ENCODE measurements at regions not wholly inside any gene's neighbourhood (a gene's known extent, or its start where the extent isn't known, plus 50 kb on each side); places are given as distances from the start of the nearest gene placed in this dataset.

DNA sequence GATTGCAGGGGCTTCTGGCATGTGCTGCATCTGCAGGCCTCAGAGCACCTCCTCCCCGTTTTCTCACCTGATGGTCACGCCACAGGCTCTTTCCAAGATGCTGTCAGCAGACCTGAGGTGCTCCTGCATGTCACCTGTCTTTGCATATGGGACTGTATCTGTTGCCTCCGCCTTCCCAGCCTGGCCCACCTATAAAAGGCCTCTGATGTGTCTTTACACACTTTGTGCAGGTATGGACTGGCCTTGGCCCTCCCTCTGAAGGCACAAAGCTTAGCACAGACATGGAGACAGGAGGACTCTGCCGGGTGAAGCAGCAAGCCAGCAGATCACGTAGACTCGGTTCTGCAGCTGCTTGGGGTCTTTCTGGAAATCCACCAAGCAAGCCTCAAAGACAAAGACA lies 220.9 kb upstream of the PPP2R2D start:
- no peak for TF ChIP-seq POLR2A (IDR thresholded peaks at IDR 0.05)
- TF ChIP-seq, protein P1, sequence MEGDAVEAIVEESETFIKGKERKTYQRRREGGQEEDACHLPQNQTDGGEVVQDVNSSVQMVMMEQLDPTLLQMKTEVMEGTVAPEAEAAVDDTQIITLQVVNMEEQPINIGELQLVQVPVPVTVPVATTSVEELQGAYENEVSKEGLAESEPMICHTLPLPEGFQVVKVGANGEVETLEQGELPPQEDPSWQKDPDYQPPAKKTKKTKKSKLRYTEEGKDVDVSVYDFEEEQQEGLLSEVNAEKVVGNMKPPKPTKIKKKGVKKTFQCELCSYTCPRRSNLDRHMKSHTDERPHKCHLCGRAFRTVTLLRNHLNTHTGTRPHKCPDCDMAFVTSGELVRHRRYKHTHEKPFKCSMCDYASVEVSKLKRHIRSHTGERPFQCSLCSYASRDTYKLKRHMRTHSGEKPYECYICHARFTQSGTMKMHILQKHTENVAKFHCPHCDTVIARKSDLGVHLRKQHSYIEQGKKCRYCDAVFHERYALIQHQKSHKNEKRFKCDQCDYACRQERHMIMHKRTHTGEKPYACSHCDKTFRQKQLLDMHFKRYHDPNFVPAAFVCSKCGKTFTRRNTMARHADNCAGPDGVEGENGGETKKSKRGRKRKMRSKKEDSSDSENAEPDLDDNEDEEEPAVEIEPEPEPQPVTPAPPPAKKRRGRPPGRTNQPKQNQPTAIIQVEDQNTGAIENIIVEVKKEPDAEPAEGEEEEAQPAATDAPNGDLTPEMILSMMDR (IDR thresholded peaks at IDR 0.05): no peak

Measured in gastroesophageal sphincter (tissue), 3 donors.